ENCODE measurements at regions not wholly inside any gene's neighbourhood (a gene's known extent, or its start where the extent isn't known, plus 50 kb on each side); places are given as distances from the start of the nearest gene placed in this dataset.

DNA sequence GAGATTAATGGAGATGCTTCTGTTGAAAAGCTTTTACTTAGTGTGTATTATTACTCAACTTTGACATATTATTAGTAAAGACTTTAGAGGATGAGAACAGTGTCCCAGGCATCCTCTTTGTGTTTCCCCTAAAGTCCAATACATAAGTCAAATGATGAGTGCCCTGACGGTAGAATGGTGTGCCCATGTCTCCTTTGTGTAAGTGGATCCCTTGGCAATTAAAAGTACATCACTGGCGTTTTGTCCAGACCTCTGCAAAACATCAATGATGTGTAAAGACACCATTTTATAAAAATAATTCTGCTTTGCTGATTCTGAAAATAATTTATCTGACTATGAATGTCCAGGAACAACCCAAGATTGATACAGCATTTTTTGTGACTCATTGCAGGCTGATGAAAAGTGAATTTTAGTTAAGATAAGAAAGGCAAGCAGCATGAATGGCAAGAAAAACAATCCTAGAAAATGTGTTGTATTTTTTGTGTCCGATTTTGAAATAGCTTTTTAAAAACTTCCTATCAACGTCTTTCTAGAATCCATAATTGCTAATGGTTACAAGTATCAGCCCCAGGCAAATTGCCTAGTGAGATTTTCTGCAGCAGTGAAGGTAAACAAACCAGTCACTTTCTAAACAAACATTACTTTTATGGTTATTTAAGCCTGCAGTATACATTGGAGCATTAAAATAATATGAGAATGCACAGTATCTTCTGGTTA is 251.5 kb downstream of the PTPRC start:
- no peak overlapping the region for H3K27ac ChIP-seq
- WGBS, 2 donors: 56 to 74% methylated on average over 4 of the region's 4 CpGs
- no peak for DNase-seq

DNA sequence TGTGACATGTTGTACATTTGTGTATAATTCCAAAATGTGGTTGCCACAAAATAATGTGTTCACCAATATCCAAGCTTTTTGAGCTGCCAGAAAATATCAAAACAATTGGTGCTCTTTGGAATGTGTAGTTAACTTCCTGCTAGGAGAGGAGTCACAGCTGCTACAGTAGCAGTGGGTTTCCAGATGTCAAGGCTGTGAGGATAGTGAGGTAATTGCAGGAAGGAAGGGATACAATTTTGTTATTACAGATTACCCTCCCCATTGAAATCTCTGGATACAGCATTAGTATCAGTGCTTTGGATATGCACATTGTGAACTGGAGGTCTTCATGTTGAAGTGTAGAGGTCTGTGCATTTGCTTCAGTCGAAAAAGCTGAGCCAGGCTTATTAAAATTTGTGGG is 253.2 kb downstream of the PTPRC start:
- Histone ChIP-seq H3K4me3 (no peak overlapping the region), H3K4me1 (no peaks in the 10 kb centered on the region), H3K9me3 (no peaks in the 10 kb centered on the region), H3K27ac (no peak overlapping the region), H3K27me3 (no peaks in the 10 kb centered on the region), H3K36me3 (no peaks in the 10 kb centered on the region)
- DNase-seq: no peak
- 74 to 78% methylated on average over 1 of the region's 1 CpG for WGBS, 2 donors
- TF ChIP-seq EP300 (IDR thresholded peaks at IDR 0.05) (no peak), POLR2AphosphoS5 (IDR thresholded peaks at IDR 0.05) (no peak), POLR2A (IDR thresholded peaks at IDR 0.05) (no peak)
- TF ChIP-seq, protein P1, sequence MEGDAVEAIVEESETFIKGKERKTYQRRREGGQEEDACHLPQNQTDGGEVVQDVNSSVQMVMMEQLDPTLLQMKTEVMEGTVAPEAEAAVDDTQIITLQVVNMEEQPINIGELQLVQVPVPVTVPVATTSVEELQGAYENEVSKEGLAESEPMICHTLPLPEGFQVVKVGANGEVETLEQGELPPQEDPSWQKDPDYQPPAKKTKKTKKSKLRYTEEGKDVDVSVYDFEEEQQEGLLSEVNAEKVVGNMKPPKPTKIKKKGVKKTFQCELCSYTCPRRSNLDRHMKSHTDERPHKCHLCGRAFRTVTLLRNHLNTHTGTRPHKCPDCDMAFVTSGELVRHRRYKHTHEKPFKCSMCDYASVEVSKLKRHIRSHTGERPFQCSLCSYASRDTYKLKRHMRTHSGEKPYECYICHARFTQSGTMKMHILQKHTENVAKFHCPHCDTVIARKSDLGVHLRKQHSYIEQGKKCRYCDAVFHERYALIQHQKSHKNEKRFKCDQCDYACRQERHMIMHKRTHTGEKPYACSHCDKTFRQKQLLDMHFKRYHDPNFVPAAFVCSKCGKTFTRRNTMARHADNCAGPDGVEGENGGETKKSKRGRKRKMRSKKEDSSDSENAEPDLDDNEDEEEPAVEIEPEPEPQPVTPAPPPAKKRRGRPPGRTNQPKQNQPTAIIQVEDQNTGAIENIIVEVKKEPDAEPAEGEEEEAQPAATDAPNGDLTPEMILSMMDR (IDR thresholded peaks at IDR 0.05): no peak
- intact Hi-C loops (cut with DNase I): no loop called here

More for the DNA sequence above, 251.5 kb downstream of the PTPRC start:
- H3K9me3 ChIP-seq: no peaks in the 10 kb centered on the region
- no peak for TF ChIP-seq POLR2AphosphoS5 (IDR thresholded peaks at IDR 0.05)
- TF ChIP-seq, protein P1 (IDR thresholded peaks at IDR 0.05): no peak
- no peak for TF ChIP-seq EP300 (IDR thresholded peaks at IDR 0.05)
- no peak for TF ChIP-seq POLR2A (IDR thresholded peaks at IDR 0.05)
- intact Hi-C loops (cut with DNase I): no loop called here
- H3K4me1 ChIP-seq: no peaks in the 10 kb centered on the region
- H3K4me3 ChIP-seq: no peak overlapping the region
- H3K36me3 ChIP-seq: no peaks in the 10 kb centered on the region
- no peaks in the 10 kb centered on the region for H3K27me3 ChIP-seq

DNA sequence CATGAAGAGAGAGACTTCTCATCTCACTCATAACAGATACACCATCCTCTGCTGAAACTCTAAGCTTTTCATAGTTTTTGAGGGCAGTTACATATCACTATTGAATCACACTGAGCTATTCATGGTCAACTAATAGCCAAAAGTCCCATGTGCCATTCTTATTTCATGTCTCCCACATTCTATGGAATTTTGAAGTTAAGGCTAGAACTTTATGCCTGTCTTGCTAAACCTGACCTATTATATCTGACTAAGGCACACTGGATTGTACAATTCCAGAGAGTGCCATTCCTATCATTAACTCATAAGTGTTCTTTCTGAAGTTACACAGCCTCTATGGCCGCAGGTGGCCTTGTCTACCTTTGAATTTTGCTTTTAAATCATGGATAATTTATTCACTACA is 254.3 kb downstream of the PTPRC start:
- intact Hi-C loops (cut with DNase I): no loop called here
- no peaks in the 10 kb centered on the region for H3K9me3 ChIP-seq
- DNase-seq: no peak
- H3K4me3 ChIP-seq: no peak overlapping the region
- H3K36me3 ChIP-seq: no peaks in the 10 kb centered on the region
- H3K4me1 ChIP-seq: no peaks in the 10 kb centered on the region
- no peak overlapping the region for H3K27ac ChIP-seq
- no peaks in the 10 kb centered on the region for H3K27me3 ChIP-seq
- WGBS, 2 donors: 48 to 96% methylated on average over 1 of the region's 1 CpG
- TF ChIP-seq EP300 (IDR thresholded peaks at IDR 0.05) (no peak), POLR2AphosphoS5 (IDR thresholded peaks at IDR 0.05) (no peak), POLR2A (IDR thresholded peaks at IDR 0.05) (no peak)
- TF ChIP-seq, protein P1 (IDR thresholded peaks at IDR 0.05): no peak

DNA sequence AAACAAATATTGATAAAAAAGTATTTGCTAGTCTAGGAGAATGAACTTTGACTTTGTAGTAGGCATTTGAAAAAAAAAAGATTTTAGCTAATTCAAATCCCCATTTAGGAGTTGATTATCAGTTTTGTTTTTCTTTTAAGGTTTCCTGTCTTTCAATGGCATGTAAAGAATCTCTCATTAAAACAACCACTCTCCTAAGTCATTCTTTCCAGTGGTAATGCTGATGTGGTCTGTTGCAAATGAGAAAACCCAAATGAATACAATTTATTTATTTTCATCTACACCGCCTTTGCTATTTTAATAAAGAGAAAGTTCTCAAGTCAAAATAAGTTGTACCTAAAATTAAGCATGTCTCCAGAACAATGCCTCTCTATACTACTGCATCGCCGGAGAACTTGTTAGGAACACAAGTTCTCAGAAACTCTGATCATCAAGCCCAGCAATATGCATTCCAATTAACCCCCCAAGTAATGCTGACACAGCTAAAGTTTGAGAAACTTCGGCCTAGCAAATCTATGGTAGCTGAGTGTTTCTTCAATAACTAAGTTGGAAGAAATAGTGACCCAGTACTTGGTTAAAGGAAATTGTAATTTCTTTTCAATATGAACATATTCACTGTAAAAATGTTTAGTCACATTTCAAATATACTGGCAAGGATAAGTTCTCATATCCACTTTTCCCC is 255.1 kb downstream of the PTPRC start:
- H3K4me1 ChIP-seq: no peaks in the 10 kb centered on the region
- no peaks in the 10 kb centered on the region for H3K27me3 ChIP-seq
- intact Hi-C loops (cut with DNase I): no loop called here
- no peak overlapping the region for H3K27ac ChIP-seq
- H3K36me3 ChIP-seq: no peaks in the 10 kb centered on the region
- TF ChIP-seq EP300 (IDR thresholded peaks at IDR 0.05) (no peak), POLR2A (IDR thresholded peaks at IDR 0.05) (no peak), POLR2AphosphoS5 (IDR thresholded peaks at IDR 0.05) (no peak)
- TF ChIP-seq, protein P1 (IDR thresholded peaks at IDR 0.05): no peak
- no peak for DNase-seq
- 94 to 96% methylated on average over 4 of the region's 4 CpGs for WGBS, 2 donors
- H3K9me3 ChIP-seq: no peaks in the 10 kb centered on the region
- no peak overlapping the region for H3K4me3 ChIP-seq

Data from sigmoid colon (tissue), 6 donors.